PC-3 (cell line): ENCODE measurements at regions not wholly inside any gene's neighbourhood (a gene's known extent, or its start where the extent isn't known, plus 50 kb on each side); places are given as distances from the start of the nearest gene placed in this dataset.

Experiments
- ATAC-seq: fragments of 200-7000 bp; cut with Tn5 transposase; 2 replicates; pipeline ENCODE4 v1.9.1; 2020; ENCODE audit warnings: mild to moderate bottlenecking, moderate library complexity
- BruUV-seq: library from RNA; stranded (reverse); fragments of 400-500 nt; replicated peaks from 2 replicates; lab custom pipeline; 2021; lab: Mats Ljungman, UMichigan
- CTCF ChIA-PET: fragments of 300-600 bp; sonication (Branson Sonifier 250); formaldehyde crosslinking; loops from one replicate; lab custom pipeline; 2022; ENCODE audit warnings: antibody characterized with exemption; lab: Charles Lee
- POLR2A ChIA-PET: fragments of 300-600 bp; sonication (Branson Sonifier 250); formaldehyde crosslinking; loops from one replicate; lab custom pipeline; 2022; ENCODE audit warnings: antibody characterized with exemption; ENCODE audit not compliant: unreplicated experiment; lab: Charles Lee
- DNase-seq: peaks from one replicate; pipeline ENCODE4 v3.0.0-alpha.2; 2015
- H2AFZ ChIP-seq: fragments of 300-600 bp; sonication (generic); 2 replicates; pipeline ENCODE4 v1.6.0; 2016; ENCODE audit warnings: antibody characterized with exemption, low read length
- H3F3A ChIP-seq: fragments of 300-600 bp; sonication (generic); one replicate; pipeline ENCODE4 v1.6.0; 2017; ENCODE audit warnings: antibody characterized with exemption, low read length, control low read depth, mild to moderate bottlenecking; ENCODE audit not compliant: unreplicated experiment
- H3K27ac ChIP-seq: fragments of 300-600 bp; sonication (generic); 2 replicates; pipeline ENCODE4 v1.5.1; 2016; ENCODE audit warnings: mild to moderate bottlenecking, low read length
- H3K27me3 ChIP-seq: fragments of 300-600 bp; sonication (generic); 2 replicates; pipeline ENCODE4 v1.6.1; 2016; ENCODE audit warnings: low read length, mixed read lengths
- H3K36me3 ChIP-seq: fragments of 300-600 bp; sonication (generic); 2 replicates; pipeline ENCODE4 v1.6.1; 2016; ENCODE audit warnings: low read depth, mixed run types, low read length, mixed read lengths
- H3K4me1 ChIP-seq: fragments of 300-600 bp; sonication (generic); 2 replicates; pipeline ENCODE4 v1.5.1; 2016; ENCODE audit warnings: low read length; ENCODE audit not compliant: insufficient read depth
- H3K4me2 ChIP-seq: fragments of 300-600 bp; sonication (generic); 2 replicates; pipeline ENCODE4 v1.6.0; 2016; ENCODE audit warnings: low read length
- H3K4me3 ChIP-seq: fragments of 300-600 bp; sonication (generic); 2 replicates; pipeline ENCODE4 v1.5.1; 2016; ENCODE audit warnings: mild to moderate bottlenecking, low read length, mixed read lengths
- H3K79me2 ChIP-seq: fragments of 300-600 bp; sonication (generic); 2 replicates; pipeline ENCODE4 v1.6.1; 2017; ENCODE audit warnings: low read length, mixed read lengths
- H3K9ac ChIP-seq: fragments of 300-600 bp; sonication (generic); 2 replicates; pipeline ENCODE4 v1.6.0; 2016; ENCODE audit warnings: mild to moderate bottlenecking, low read length
- H3K9me2 ChIP-seq: fragments of 300-600 bp; sonication (generic); replicated peaks from 2 replicates; pipeline ENCODE4 v1.6.1; 2016; ENCODE audit warnings: mixed run types, low read length, mixed read lengths
- H3K9me3 ChIP-seq: fragments of 300-600 bp; sonication (generic); 2 replicates; pipeline ENCODE4 v1.6.1; 2016; ENCODE audit warnings: low read length, mixed read lengths
- H4K20me1 ChIP-seq: fragments of 300-600 bp; sonication (generic); 2 replicates; pipeline ENCODE4 v1.6.1; 2016; ENCODE audit warnings: low read length, mixed read lengths
- CTCF ChIP-seq: fragments of 300-600 bp; sonication (generic); conservative IDR thresholded peaks from 2 replicates; pipeline ENCODE4 v1.5.1; 2017; ENCODE audit warnings: antibody characterized with exemption, low read depth, mild to moderate bottlenecking, low read length
- EZH2 ChIP-seq: fragments of 300-600 bp; sonication (generic); IDR thresholded peaks from one replicate; pipeline ENCODE4 v1.6.1; 2017; ENCODE audit warnings: antibody characterized with exemption, mild to moderate bottlenecking, low read length; ENCODE audit not compliant: unreplicated experiment
- EZH2phosphoT487 ChIP-seq: fragments of 300-600 bp; sonication (generic); IDR thresholded peaks from 2 replicates; pipeline ENCODE4 v1.6.1; 2018; ENCODE audit warnings: mild to moderate bottlenecking, antibody characterized with exemption, low read length, borderline replicate concordance
- intact Hi-C: fragments of 100-400 bp; cut with micrococcal nuclease; formaldehyde crosslinking; loops from 2 replicates; pipeline ENCODE4 v1.9.0; 2023

GRCh38 chr14:26941521-26941920 is 343.7 kb upstream of the NOVA1 start:
- intact Hi-C loops = no loop called here
- BruUV-seq = no TSS peak
- Histone ChIP-seq H3K9me2 (no peaks in the 10 kb centered on the region), H3F3A (no peaks in the 10 kb centered on the region), H3K4me1 (no peaks in the 10 kb centered on the region), H3K36me3 (no peaks in the 10 kb centered on the region), H3K27ac (no peak overlapping the region), H3K27me3 (0 out of 2 replicates have a peak, but pooled peaks cover 10% of the 10 kb centered on the region), H3K9me3 (no peaks in the 10 kb centered on the region), H4K20me1 (no peaks in the 10 kb centered on the region), H2AFZ (no peak overlapping the region), H3K4me2 (no peak overlapping the region), H3K4me3 (no peak overlapping the region), H3K79me2 (no peaks in the 10 kb centered on the region), H3K9ac (no peak overlapping the region)
- TF ChIP-seq EZH2 (no peak), CTCF (no peak), EZH2phosphoT487 (no peak)
- DNase-seq (no peak), ATAC-seq (no peak)
- POLR2A ChIA-PET = no interaction called here
- CTCF ChIA-PET = no interaction called here

GRCh38 chr14:26947265-26947664 is 349.4 kb upstream of the NOVA1 start:
- no TSS peak for BruUV-seq
- DNase-seq = no peak
- POLR2A ChIA-PET = no interaction called here
- H3K79me2 ChIP-seq = no peaks in the 10 kb centered on the region
- H3K4me2 ChIP-seq = no peak overlapping the region
- CTCF ChIA-PET = no interaction called here
- no peaks in the 10 kb centered on the region for H3K36me3 ChIP-seq
- no peak overlapping the region for H2AFZ ChIP-seq
- H4K20me1 ChIP-seq = no peaks in the 10 kb centered on the region
- H3K9me2 ChIP-seq = no peaks in the 10 kb centered on the region
- H3F3A ChIP-seq = no peaks in the 10 kb centered on the region
- H3K4me1 ChIP-seq = no peaks in the 10 kb centered on the region
- TF ChIP-seq CTCF (no peak), EZH2 (no peak), EZH2phosphoT487 (no peak)
- no peak overlapping the region for H3K4me3 ChIP-seq
- no peaks in the 10 kb centered on the region for H3K27me3 ChIP-seq
- no peak overlapping the region for H3K9ac ChIP-seq
- H3K27ac ChIP-seq = no peak overlapping the region
- no peak for ATAC-seq
- no peaks in the 10 kb centered on the region for H3K9me3 ChIP-seq
- intact Hi-C loops = no loop called here

GRCh38 chr14:26959437-26959836 is 361.6 kb upstream of the NOVA1 start:
- no peak overlapping the region for H3K4me3 ChIP-seq
- no peaks in the 10 kb centered on the region for H3K79me2 ChIP-seq
- no peaks in the 10 kb centered on the region for H3K4me1 ChIP-seq
- ChIA-PET CTCF (no interaction called here), POLR2A (no interaction called here)
- H3K27ac ChIP-seq = no peak overlapping the region
- TF ChIP-seq EZH2 = no peak
- TF ChIP-seq EZH2phosphoT487 = no peak
- no peak for TF ChIP-seq CTCF
- H4K20me1 ChIP-seq = no peaks in the 10 kb centered on the region
- no peaks in the 10 kb centered on the region for H3K9me3 ChIP-seq
- H3K27me3 ChIP-seq = no peaks in the 10 kb centered on the region; the same call in 1 of the 2 replicates
- ATAC-seq (no peak), DNase-seq (no peak)
- intact Hi-C loops = no loop called here
- BruUV-seq = no TSS peak
- no peak overlapping the region for H2AFZ ChIP-seq
- H3K4me2 ChIP-seq = no peak overlapping the region
- no peaks in the 10 kb centered on the region for H3K9me2 ChIP-seq
- H3K36me3 ChIP-seq = no peaks in the 10 kb centered on the region
- no peaks in the 10 kb centered on the region for H3F3A ChIP-seq
- no peak overlapping the region for H3K9ac ChIP-seq
